IMR-90 (cell line): ENCODE measurements at regions not wholly inside any gene's neighbourhood (a gene's known extent, or its start where the extent isn't known, plus 50 kb on each side); places are given as distances from the start of the nearest gene placed in this dataset.

Experiments used
- ATAC-seq: fragments of 200-7000 bp; cut with Tn5 transposase; 2 replicates; pipeline ENCODE4 v1.9.1; 2020; ENCODE audit warnings: low read depth, mild to moderate bottlenecking, moderate library complexity
- BruUV-seq: library from RNA; stranded (reverse); fragments of 400-500 nt; replicated peaks from 2 replicates; lab custom pipeline; 2021; lab: Mats Ljungman, UMichigan
- CTCF ChIA-PET: fragments of 300-600 bp; formaldehyde crosslinking; extraction: SDS; loops from one replicate; lab custom pipeline; 2021; ENCODE audit warnings: antibody characterized with exemption; lab: Yijun Ruan, JAX
- POLR2A ChIA-PET: fragments of 300-600 bp; sonication (Branson Sonifier 250); formaldehyde crosslinking; loops from one replicate; lab custom pipeline; 2022; ENCODE audit warnings: antibody characterized with exemption; ENCODE audit not compliant: unreplicated experiment; lab: Charles Lee
- DNase-seq: peaks from one replicate; pipeline ENCODE4 v3.0.0; 2013
- H2AFZ ChIP-seq: replicated peaks from 2 replicates; pipeline ENCODE3; 2013; ENCODE audit warnings: low read length, mild to moderate bottlenecking; ENCODE audit not compliant: poor library complexity
- H2AK5ac ChIP-seq: 2 replicates; pipeline ENCODE4 v1.6.1; 2013; ENCODE audit warnings: low read depth, low read length, inconsistent platforms
- H2AK9ac ChIP-seq: replicated peaks from 2 replicates; pipeline ENCODE3; 2013; ENCODE audit warnings: mild to moderate bottlenecking, low read depth, low read length, moderate library complexity; ENCODE audit not compliant: poor library complexity
- H2BK120ac ChIP-seq: 2 replicates; pipeline ENCODE4 v1.6.1; 2013; ENCODE audit warnings: low read depth, low read length, inconsistent platforms
- H2BK15ac ChIP-seq: 3 replicates; pipeline ENCODE4 v1.6.1; 2013; ENCODE audit warnings: low read depth, low read length, inconsistent platforms
- H2BK20ac ChIP-seq: 2 replicates; pipeline ENCODE4 v1.6.1; 2013; ENCODE audit warnings: low read depth, mild to moderate bottlenecking, inconsistent platforms, low read length, moderate library complexity
- H2BK5ac ChIP-seq: 2 replicates; pipeline ENCODE4 v1.6.1; 2013; ENCODE audit warnings: mild to moderate bottlenecking, low read depth, low read length, inconsistent platforms; ENCODE audit not compliant: poor library complexity, severe bottlenecking
- H3K14ac ChIP-seq: replicated peaks from 2 replicates; pipeline ENCODE4 v1.6.1; 2013; ENCODE audit warnings: low read depth, low read length, inconsistent platforms
- H3K18ac ChIP-seq: 2 replicates; pipeline ENCODE4 v1.6.1; 2013; ENCODE audit warnings: low read depth, low read length, control low read depth
- H3K23ac ChIP-seq: 2 replicates; pipeline ENCODE4 v1.6.1; 2013; ENCODE audit warnings: low read depth, low read length, inconsistent platforms
- H3K27ac ChIP-seq: 2 replicates; pipeline ENCODE4 v1.5.1; 2013; ENCODE audit warnings: mild to moderate bottlenecking, control low read depth, low read length; ENCODE audit not compliant: insufficient read depth
- H3K27me3 ChIP-seq: 2 replicates; pipeline ENCODE4 v1.6.1; 2013; ENCODE audit warnings: low read length; ENCODE audit not compliant: control insufficient read depth, insufficient read depth
- H3K36me3 ChIP-seq: 2 replicates; pipeline ENCODE4 v1.6.1; 2013; ENCODE audit warnings: low read length, mixed read lengths; ENCODE audit not compliant: control insufficient read depth, insufficient read depth
- H3K4ac ChIP-seq: 2 replicates; pipeline ENCODE4 v1.6.1; 2013; ENCODE audit warnings: low read depth, low read length, inconsistent platforms
- H3K4me1 ChIP-seq: 2 replicates; pipeline ENCODE4 v1.6.1; 2013; ENCODE audit warnings: low read length, mixed read lengths; ENCODE audit not compliant: control insufficient read depth, insufficient read depth
- H3K4me2 ChIP-seq: 2 replicates; pipeline ENCODE4 v1.6.1; 2013; ENCODE audit warnings: low read depth, mild to moderate bottlenecking, control low read depth, low read length, moderate library complexity
- H3K4me3 ChIP-seq: 2 replicates; pipeline ENCODE4 v1.5.1; 2013; ENCODE audit warnings: low read depth, mild to moderate bottlenecking, control low read depth, low read length, moderate library complexity; ENCODE audit not compliant: insufficient read depth
- H3K56ac ChIP-seq: 2 replicates; pipeline ENCODE4 v1.6.1; 2013; ENCODE audit warnings: low read length, inconsistent platforms; ENCODE audit not compliant: insufficient read depth; ENCODE audit errors: extremely low read depth
- H3K79me1 ChIP-seq, 2 experiments: 2 replicates each; pipeline ENCODE4 v1.6.1; 2013; ENCODE audit warnings: low read length in 2 of 2, inconsistent platforms in 1 of 2, low read depth in 1 of 2
- H3K9ac ChIP-seq: 2 replicates; pipeline ENCODE4 v1.6.1; 2013; ENCODE audit warnings: low read depth, low read length, control low read depth
- H3K9me1 ChIP-seq: 2 replicates; pipeline ENCODE4 v1.6.1; 2013; ENCODE audit warnings: low read length, inconsistent platforms; ENCODE audit not compliant: insufficient read depth
- H3K9me3 ChIP-seq: 2 replicates; pipeline ENCODE4 v1.6.1; 2013; ENCODE audit warnings: low read length; ENCODE audit not compliant: control insufficient read depth, insufficient read depth
- H4K20me1 ChIP-seq: 2 replicates; pipeline ENCODE4 v1.6.1; 2013; ENCODE audit warnings: low read length, inconsistent platforms; ENCODE audit not compliant: insufficient read depth
- H4K5ac ChIP-seq: 2 replicates; pipeline ENCODE4 v1.6.1; 2013; ENCODE audit warnings: mild to moderate bottlenecking, low read depth, low read length, control low read depth
- H4K8ac ChIP-seq, 2 experiments: 2 replicates each; pipeline ENCODE4 v1.6.1; 2013; ENCODE audit warnings: low read depth in 2 of 2, low read length in 2 of 2, control low read depth in 1 of 2, inconsistent platforms in 1 of 2
- H4K91ac ChIP-seq: 2 replicates; pipeline ENCODE4 v1.6.1; 2013; ENCODE audit warnings: low read depth, low read length, inconsistent platforms; ENCODE audit not compliant: insufficient read depth
- BHLHE40 ChIP-seq: fragments of 150-350 bp; IDR thresholded peaks from 2 replicates; pipeline ENCODE4 v1.6.1; 2016; ENCODE audit warnings: mild to moderate bottlenecking, low read depth, low read length
- CEBPB ChIP-seq: IDR thresholded peaks from 2 replicates; pipeline ENCODE4 v1.6.1; 2012; ENCODE audit warnings: low read depth, low read length, improper control_type of control experiment
- FOS ChIP-seq: fragments of 150-350 bp; IDR thresholded peaks from 2 replicates; pipeline ENCODE4 v1.6.1; 2016; ENCODE audit warnings: low read depth, low read length
- MAZ ChIP-seq: IDR thresholded peaks from 2 replicates; pipeline ENCODE4 v1.6.1; 2012; ENCODE audit warnings: low read depth, mild to moderate bottlenecking, low read length, improper control_type of control experiment, moderate library complexity, borderline replicate concordance
- MXI1 ChIP-seq: IDR thresholded peaks from 2 replicates; pipeline ENCODE4 v1.6.1; 2012; ENCODE audit warnings: low read depth, mild to moderate bottlenecking, low read length, moderate library complexity, borderline replicate concordance
- NFE2L2 ChIP-seq: fragments of 150-350 bp; IDR thresholded peaks from 2 replicates; pipeline ENCODE4 v1.6.1; 2016; ENCODE audit warnings: low read depth, mild to moderate bottlenecking, low read length
- POLR2A ChIP-seq: IDR thresholded peaks from 2 replicates; pipeline ENCODE4 v1.6.1; 2012; ENCODE audit warnings: mild to moderate bottlenecking, low read depth, low read length
- RAD21 ChIP-seq: IDR thresholded peaks from 2 replicates; pipeline ENCODE4 v1.6.1; 2012; ENCODE audit warnings: low read length, improper control_type of control experiment
- RCOR1 ChIP-seq: IDR thresholded peaks from 2 replicates; pipeline ENCODE4 v1.6.1; 2012; ENCODE audit warnings: mild to moderate bottlenecking, low read length, improper control_type of control experiment; ENCODE audit not compliant: insufficient replicate concordance
- RFX5 ChIP-seq: IDR thresholded peaks from 2 replicates; pipeline ENCODE4 v1.8.0; 2012; ENCODE audit warnings: low read depth, mild to moderate bottlenecking, low read length, moderate library complexity
- SMC3 ChIP-seq: fragments of 150-350 bp; IDR thresholded peaks from 2 replicates; pipeline ENCODE4 v1.6.1; 2016; ENCODE audit warnings: low read depth, mild to moderate bottlenecking, antibody characterized with exemption, low read length, moderate library complexity
- WGBS, 2 experiments: methylation state at CpG; one replicate each; pipeline versions ENCODE4 v1.1.5 to v1.1.7; 2013; ENCODE audit warnings: missing lambda C conversion rate in 2 of 2; ENCODE audit not compliant: insufficient read length in 1 of 2; ENCODE audit errors: extremely low coverage in 2 of 2; 5-methylcytosine and 5-hydroxymethylcytosine counted together
- dilution Hi-C: fragments of 300-500 bp; cut with HindIII; formaldehyde crosslinking; loops from one replicate; pipeline ENCODE4 v1.14.3; 2018; ENCODE audit warnings: low sequenced_read_pairs; ENCODE audit not compliant: unreplicated experiment
- in situ Hi-C: fragments of 300-500 bp; cut with MboI; formaldehyde crosslinking; loops from 3 replicates; pipeline ENCODE4 v1.14.3; 2019; ENCODE audit warnings: low sequenced_read_pairs, inconsistent platforms, mixed read lengths
- intact Hi-C: fragments of 100-400 bp; cut with micrococcal nuclease; formaldehyde crosslinking; loops from 2 replicates; pipeline ENCODE4 v1.10.0; 2022
- TF ChIP-seq, protein P1 (sequence below): conservative IDR thresholded peaks from 2 replicates; pipeline ENCODE4 v1.5.1; 2012; ENCODE audit warnings: mild to moderate bottlenecking, low read depth, low read length, improper control_type of control experiment

DNA sequence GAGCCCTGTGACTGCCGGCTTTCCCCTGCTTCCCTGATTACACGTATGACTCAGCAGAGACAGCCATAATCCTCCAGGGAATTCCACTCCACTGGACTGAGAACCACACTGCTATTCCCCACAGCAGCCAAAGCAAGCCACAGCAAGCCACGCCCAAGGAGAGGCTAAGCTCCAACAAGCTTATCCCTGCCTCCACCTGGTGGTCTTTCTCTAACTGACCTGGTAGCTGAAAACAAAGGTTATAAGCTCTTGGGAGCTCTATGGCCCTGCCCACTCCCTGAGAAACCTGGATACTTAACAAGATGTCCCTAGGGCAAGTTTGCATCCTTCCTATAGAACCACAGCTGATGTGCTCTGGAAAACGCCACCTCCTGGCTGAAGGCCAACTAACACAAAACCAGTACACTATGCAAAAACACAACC lies 613.7 kb upstream of the CDH18 start:
- Histone ChIP-seq H3K18ac (no peak overlapping the region), H3K23ac (no peak overlapping the region), H3K9me3 (peaks cover 6% of the 10 kb centered on the region), H3K27me3 (no peaks in the 10 kb centered on the region), H2AK5ac (no peak overlapping the region), H4K5ac (no peak overlapping the region), H2AK9ac (no peak overlapping the region), H4K20me1 (no peaks in the 10 kb centered on the region), H2BK5ac (no peak overlapping the region), H3K36me3 (no peaks in the 10 kb centered on the region), H3K4me3 (no peak overlapping the region), H2BK20ac (no peak overlapping the region), H3K14ac (no peak overlapping the region), H3K56ac (no peak overlapping the region), H3K4me1 (no peaks in the 10 kb centered on the region), H4K91ac (no peak overlapping the region), H3K9ac (no peak overlapping the region), H2BK15ac (no peak overlapping the region), H3K4ac (no peak overlapping the region), H3K79me1 (no peaks in the 10 kb centered on the region), H2AFZ (no peak overlapping the region), H3K27ac (no peak overlapping the region), H3K9me1 (no peaks in the 10 kb centered on the region), H3K4me2 (no peak overlapping the region), H4K8ac (no peak overlapping the region), H2BK120ac (no peak overlapping the region)
- WGBS, 2 experiments, result no CpG with 5 or more reads among the region's 4 CpGs
- no TSS peak for BruUV-seq
- dilution Hi-C loops, result no loop called here
- ChIA-PET CTCF (no interaction called here), POLR2A (no interaction called here)
- TF ChIP-seq POLR2A, result no peak
- TF ChIP-seq RFX5, result no peak
- TF ChIP-seq RCOR1, result no peak
- no peak for TF ChIP-seq SMC3
- TF ChIP-seq CEBPB, result no peak
- TF ChIP-seq, protein P1, sequence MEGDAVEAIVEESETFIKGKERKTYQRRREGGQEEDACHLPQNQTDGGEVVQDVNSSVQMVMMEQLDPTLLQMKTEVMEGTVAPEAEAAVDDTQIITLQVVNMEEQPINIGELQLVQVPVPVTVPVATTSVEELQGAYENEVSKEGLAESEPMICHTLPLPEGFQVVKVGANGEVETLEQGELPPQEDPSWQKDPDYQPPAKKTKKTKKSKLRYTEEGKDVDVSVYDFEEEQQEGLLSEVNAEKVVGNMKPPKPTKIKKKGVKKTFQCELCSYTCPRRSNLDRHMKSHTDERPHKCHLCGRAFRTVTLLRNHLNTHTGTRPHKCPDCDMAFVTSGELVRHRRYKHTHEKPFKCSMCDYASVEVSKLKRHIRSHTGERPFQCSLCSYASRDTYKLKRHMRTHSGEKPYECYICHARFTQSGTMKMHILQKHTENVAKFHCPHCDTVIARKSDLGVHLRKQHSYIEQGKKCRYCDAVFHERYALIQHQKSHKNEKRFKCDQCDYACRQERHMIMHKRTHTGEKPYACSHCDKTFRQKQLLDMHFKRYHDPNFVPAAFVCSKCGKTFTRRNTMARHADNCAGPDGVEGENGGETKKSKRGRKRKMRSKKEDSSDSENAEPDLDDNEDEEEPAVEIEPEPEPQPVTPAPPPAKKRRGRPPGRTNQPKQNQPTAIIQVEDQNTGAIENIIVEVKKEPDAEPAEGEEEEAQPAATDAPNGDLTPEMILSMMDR, result no peak
- no peak for TF ChIP-seq RAD21
- TF ChIP-seq BHLHE40, result no peak
- no peak for TF ChIP-seq MXI1
- no peak for TF ChIP-seq NFE2L2
- TF ChIP-seq FOS, result no peak
- TF ChIP-seq MAZ, result no peak
- DNase-seq (no peak), ATAC-seq (no peak)
- intact Hi-C loops, result no loop called here
- in situ Hi-C loops, result no loop called here
